ENCODE measurements at regions not wholly inside any gene's neighbourhood (a gene's known extent, or its start where the extent isn't known, plus 50 kb on each side); places are given as distances from the start of the nearest gene placed in this dataset.
"Not testable (repeated sequence)": the region's sequence is repeated elsewhere in the genome, so short reads cannot be mapped to it uniquely, and the experiment has no call there.

DNA sequence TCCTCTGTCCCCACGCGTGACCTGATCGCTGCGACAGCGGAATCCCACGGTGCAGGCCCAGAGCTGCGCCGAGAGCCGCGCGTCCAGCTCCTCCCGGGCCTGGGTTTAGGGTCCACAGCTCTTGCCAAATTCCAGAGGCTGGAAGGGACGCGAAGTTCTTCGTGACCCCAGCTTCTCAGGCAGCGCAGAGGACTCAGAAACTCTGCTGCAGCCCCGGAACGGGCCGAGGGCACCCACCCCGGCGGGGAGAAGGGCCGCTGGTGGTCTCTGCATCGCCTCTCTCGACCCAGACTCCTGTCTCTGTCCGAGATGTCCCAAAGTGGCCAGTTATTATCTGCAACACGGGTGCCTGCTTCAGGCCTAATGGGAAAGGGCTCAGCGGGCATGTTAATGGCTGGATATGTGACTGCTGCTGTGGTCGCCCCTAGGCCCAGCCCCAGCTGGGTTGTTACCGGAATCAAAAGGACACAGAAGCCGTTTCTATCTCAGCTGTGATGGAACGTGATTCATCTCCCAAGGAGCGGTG lies 236.4 kb downstream of the VRK1 start:
- no peak for DNase-seq

- no peak for DNase-seq
Measured at GRCh38 chr14:97036086-97036852, 239.1 kb downstream of the VRK1 start.

GRCh38 chr14:97039717-97040363 lies 242.7 kb downstream of the VRK1 start:
- DNase-seq: no peak

GRCh38 chr14:97046967-97047366 lies 249.8 kb downstream of the VRK1 start:
- DNase-seq: no peak

DNA sequence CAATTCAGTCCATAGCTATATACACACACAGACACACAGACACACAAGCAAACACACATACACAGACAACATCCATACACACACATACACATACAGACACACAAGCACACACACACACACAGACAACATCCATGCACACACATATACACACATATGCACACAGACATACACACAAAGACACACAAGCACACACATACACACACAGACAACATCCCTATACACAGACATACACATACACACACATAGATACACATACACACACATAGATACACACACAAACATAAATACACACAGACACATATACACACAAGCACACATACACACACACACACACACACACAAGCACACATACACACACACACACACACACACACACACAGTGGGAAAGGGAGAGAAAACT lies 254.8 kb downstream of the VRK1 start:
- no peak for DNase-seq

DNA sequence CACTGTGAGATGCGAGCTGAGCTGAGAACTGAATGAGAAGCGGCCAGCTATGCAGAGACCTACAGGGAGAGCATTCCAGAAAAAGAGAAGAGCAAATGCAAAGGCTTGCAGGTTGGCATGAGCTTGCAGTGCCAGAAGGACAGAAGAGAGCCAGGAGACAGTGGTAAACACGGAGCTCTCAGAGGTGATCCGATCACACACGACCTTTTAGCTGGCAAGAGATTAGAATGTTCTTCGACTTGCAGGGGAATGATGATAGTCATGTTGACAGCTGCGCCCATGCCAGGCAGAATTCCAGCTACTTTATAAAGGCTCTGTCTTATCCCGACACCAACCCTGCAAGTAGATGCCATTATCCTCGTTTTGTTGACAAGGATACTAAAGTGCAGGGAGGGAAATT lies 256.8 kb downstream of the VRK1 start:
- no peak for DNase-seq

DNA sequence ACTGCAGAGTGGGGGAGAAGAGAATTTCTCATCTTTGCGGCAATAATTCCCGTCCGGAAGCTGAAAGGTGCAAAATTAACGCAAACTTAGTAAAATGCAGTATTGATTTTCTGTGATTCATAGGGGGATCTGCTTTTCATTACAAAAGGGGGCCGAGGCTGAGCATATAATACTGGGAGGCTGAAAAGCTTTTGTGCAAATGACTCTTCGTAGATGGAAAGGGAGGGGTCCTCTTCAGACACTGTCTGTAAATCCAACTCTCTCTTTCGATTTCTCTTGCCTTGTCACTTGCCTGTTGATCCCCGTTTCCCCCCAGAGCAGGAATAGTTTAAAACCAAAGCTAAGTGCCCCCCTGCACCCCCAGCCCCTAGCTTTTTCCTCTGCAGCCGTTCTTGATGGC lies 258.2 kb downstream of the VRK1 start:
- no peak for DNase-seq

GRCh38 chr14:97056086-97056485 lies 258.9 kb downstream of the VRK1 start:
- no peak for DNase-seq

DNA sequence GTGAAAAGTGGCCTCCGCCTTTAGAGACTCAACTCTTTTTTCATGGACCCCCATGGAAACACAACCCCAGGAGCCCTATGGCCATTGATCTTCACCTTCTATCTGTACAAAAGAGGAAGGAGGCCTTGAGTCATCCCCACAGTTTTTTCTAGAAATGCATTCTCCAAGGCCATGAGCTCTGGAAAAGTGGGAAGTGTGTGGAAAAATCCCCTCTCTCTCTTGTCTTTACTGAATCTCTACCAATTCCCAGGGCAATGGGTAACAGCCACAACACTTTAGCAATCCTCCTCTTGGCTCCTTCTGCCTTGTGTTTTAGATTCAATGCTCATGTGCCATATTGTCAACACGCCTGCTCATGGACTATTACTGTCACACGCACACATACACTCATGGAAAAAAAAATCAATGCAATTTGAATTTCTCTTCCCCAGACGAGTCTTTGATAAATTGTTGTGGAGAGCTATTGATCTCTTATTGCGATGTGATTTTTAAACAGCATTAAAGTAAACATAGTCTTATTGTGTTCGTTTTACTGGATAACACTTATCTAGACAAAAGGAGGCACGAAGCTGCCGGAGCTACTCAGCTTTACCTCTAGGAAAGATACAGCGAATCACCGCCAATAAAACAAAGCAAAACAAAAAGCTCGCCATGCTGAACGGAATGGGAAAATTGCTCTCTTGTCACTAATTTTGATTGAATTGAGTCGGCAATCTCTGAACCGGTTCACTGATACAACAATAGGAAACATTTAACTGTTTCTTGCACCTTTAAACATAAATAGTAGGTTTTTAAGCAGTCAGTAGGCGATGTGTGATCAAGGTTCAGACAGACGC lies 260.3 kb downstream of the VRK1 start:
- no peak for DNase-seq

GRCh38 chr14:97058074-97058467 lies 260.9 kb downstream of the VRK1 start:
- no peak for DNase-seq

DNA sequence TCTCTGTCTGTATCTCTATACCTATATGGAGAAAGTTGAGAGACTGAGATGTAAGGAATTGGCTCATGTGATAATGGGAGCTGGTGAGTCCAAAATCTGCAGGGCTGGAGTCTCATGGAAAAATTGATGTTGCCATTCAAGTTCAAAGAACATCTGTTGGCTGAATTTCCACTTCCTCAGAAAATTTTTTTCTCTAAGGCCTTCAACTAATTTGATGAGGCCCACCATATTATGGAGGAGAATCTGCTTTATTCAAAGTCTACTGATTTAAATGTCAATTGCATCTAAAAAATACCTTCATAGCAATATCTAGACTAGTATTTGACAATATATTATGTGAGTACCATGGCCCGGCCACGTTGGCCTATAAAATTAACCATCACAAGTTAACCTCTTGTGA lies 261.4 kb downstream of the VRK1 start:
- no peak for DNase-seq

GRCh38 chr14:97061198-97061597 lies 264.0 kb downstream of the VRK1 start:
- DNase-seq: no peak

GRCh38 chr14:97061714-97062113 lies 264.5 kb downstream of the VRK1 start:
- DNase-seq: no peak

- no peak for DNase-seq
Measured at GRCh38 chr14:97065305-97066067, 268.3 kb downstream of the VRK1 start.

DNA sequence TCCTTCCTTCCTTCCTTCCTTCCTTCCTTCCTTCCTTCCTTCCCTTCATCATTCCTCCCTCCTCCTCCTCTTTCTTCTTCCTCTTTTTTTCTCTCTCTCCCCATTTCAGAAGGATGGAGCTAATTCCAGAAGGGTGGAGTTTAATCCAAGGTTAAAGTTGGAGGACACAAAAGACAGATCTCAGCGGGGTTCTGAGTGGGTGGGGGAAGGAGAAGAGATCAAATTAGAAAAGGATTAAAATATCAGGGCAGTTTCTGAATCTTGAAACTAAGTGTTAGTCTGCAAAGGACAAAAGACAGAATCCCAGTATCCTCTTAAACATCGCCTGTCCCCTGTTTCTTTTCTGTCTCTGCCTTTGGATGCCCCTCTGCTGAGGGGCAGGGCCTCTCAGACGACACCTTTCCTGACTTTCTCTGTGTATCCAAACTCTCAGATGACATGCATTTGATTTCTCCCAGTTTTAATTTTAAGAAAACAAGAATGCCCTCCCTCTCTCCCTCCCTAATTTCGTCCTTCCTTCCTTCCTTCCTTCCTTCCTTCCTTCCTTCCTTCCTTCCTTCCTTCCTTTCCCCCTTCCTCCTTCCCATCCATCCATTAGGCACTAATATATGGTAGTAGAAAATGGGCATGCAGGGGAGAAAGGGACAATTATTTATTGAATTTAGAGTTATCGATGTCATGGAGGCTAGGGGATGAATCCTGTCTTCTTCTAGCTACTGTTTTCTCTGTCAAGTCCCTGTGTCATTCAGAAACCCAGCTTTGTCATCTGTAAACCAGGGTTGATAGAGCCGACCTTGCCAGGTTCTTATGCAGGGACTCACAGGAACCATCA lies 269.1 kb downstream of the VRK1 start:
- DNase-seq: no peak

DNA sequence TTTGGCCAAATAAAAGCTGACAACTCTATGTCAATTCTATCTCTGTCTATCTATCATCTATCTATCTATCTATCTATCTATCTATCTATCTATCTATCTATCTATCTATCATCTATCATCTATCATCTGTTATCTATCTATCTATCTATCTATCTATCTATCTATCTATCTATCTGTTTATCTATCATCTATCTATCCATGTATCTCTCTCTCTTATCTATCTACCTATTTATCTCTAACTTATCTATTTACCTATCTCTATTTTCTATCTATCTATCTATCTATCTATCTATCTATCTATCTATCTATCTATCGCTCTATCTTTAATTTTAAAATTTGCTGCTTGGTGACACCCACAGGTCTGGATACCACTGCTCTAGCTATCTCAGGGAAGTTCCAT lies 271.1 kb downstream of the VRK1 start:
- DNase-seq: not testable (repeated sequence)

GRCh38 chr14:97070259-97070658 lies 273.1 kb downstream of the VRK1 start:
- DNase-seq: no peak

DNA sequence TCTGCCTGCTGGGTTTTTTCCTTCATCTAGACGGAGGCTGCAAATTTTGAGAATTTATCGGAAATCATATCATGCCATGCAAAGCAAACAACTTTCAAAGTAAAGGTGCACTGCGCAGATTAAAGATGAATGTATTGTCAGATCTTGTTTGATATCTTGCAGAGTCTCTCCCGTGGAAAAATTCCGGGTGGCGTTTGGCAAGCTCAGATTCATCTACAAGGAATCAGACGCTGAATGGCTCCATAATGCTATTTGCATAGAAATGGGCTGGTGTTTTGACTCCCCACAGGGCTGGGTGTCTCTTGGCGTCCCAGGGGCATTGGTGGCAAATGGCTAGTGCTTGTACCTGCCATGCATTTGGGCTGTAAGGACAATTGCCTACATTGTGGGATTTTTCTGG lies 274.0 kb downstream of the VRK1 start:
- no peak for DNase-seq

GRCh38 chr14:97073622-97074021 lies 276.4 kb downstream of the VRK1 start:
- no peak for DNase-seq

GRCh38 chr14:97074456-97074855 lies 277.3 kb downstream of the VRK1 start:
- no peak for DNase-seq

DNA sequence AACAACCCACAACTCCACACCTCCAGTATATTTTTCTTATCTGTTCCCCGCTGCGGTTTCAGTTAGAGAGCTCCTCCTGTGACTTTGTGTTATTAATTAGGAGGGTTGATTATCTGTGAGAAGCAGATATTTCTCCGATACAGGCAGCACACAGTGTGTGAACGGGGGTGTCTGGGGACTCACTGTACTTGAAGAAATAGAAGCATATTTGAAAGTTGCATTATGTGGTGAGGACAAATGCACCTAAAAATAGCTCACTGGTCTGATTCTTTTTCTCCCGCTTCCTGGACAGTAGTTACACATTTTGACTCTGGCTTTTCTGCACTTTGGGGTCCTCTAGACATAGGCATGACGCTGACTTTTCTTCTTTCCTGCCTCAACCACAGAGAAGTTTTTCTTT lies 277.7 kb downstream of the VRK1 start:
- no peak for DNase-seq

DNA sequence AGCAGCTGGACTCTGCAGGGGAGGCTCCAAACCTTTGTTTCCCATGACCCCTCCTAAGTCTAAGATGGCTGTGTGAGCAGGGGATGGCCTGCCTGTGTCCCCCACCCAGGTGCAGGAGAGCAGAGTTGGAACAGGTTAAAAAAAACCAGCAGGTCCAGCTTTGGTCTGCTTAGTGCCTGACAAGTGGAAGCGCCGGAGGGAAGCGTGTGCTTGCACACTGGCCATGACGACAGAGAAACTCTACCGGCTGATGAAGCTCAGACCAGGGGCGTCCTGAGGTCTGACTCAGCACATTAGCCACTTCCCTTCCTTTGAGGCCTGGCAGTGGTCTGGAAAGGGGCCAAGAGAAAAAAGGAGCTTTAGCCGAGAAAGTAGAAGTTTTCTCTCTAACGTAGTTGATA lies 280.1 kb downstream of the VRK1 start:
- DNase-seq: peak; percentile 21 to 24

All from activated T-cell treated with anti-CD3 and anti-CD28 coated beads, Interleukin-2, amount 50 U/mL, for 48 hours (primary cell).